Neural cell (in vitro differentiated cells): ENCODE measurements at regions not wholly inside any gene's neighbourhood (a gene's known extent, or its start where the extent isn't known, plus 50 kb on each side); places are given as distances from the start of the nearest gene placed in this dataset.

Experiments used
- EP300 ChIP-seq: fragments of 450-650 bp; conservative IDR thresholded peaks from 2 replicates; pipeline ENCODE4 v1.6.1; 2014; ENCODE audit warnings: antibody characterized with exemption, mild to moderate bottlenecking, moderate library complexity; ENCODE audit not compliant: poor library complexity, severe bottlenecking
- EZH2 ChIP-seq: fragments of 200-600, 300-800 bp; shearing (Covaris generic), sonication (generic); IDR thresholded peaks from 2 replicates; pipeline ENCODE4 v1.6.1; 2014; ENCODE audit warnings: antibody characterized with exemption, low read length, borderline replicate concordance, mild to moderate bottlenecking; ENCODE audit not compliant: insufficient read depth, poor library complexity, severe bottlenecking
- MXI1 ChIP-seq: fragments of 450-650 bp; conservative IDR thresholded peaks from 2 replicates; pipeline ENCODE4 v1.6.1; 2014; ENCODE audit warnings: antibody characterized with exemption, mild to moderate bottlenecking; ENCODE audit not compliant: poor library complexity, severe bottlenecking
- POLR2AphosphoS5 ChIP-seq: IDR thresholded peaks from 2 replicates; pipeline ENCODE4 v1.6.1; 2012
- RAD21 ChIP-seq: fragments of 450-650 bp; conservative IDR thresholded peaks from 2 replicates; pipeline ENCODE4 v1.6.1; 2014; ENCODE audit warnings: antibody characterized with exemption, mild to moderate bottlenecking, moderate library complexity
- TAF1 ChIP-seq: IDR thresholded peaks from 2 replicates; pipeline ENCODE4 v1.6.1; 2012; ENCODE audit warnings: low read depth
- TF ChIP-seq, protein P1 (sequence below): fragments of 450-650 bp; IDR thresholded peaks from 2 replicates; pipeline ENCODE4 v1.5.1; 2014; ENCODE audit warnings: antibody characterized with exemption, mild to moderate bottlenecking, moderate library complexity; ENCODE audit not compliant: poor library complexity, severe bottlenecking
- TF ChIP-seq, protein P2 (sequence below): IDR thresholded peaks from 2 replicates; pipeline ENCODE4 v1.6.1; 2012; ENCODE audit warnings: borderline replicate concordance

DNA sequence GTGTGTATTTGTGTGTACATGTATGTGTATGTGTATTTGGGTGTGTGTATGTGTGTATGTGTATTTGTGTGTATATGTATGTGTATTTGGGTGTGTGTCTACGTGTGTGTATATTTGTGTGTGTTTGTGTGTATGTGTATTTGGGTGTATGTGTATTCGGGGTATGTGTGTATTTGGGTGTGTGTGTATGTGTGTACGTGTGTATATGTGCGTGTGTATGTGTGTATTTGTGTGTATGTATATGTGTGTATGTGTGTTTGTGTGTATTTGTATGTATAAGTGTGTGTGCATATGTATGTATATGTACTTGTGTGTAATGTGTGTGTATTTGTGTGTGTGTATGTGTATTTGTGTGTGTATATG lies 62.0 kb downstream of the HAPSTR1 start:
- TF ChIP-seq POLR2AphosphoS5 = no peak
- TF ChIP-seq, protein P1, sequence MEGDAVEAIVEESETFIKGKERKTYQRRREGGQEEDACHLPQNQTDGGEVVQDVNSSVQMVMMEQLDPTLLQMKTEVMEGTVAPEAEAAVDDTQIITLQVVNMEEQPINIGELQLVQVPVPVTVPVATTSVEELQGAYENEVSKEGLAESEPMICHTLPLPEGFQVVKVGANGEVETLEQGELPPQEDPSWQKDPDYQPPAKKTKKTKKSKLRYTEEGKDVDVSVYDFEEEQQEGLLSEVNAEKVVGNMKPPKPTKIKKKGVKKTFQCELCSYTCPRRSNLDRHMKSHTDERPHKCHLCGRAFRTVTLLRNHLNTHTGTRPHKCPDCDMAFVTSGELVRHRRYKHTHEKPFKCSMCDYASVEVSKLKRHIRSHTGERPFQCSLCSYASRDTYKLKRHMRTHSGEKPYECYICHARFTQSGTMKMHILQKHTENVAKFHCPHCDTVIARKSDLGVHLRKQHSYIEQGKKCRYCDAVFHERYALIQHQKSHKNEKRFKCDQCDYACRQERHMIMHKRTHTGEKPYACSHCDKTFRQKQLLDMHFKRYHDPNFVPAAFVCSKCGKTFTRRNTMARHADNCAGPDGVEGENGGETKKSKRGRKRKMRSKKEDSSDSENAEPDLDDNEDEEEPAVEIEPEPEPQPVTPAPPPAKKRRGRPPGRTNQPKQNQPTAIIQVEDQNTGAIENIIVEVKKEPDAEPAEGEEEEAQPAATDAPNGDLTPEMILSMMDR = no peak
- no peak for TF ChIP-seq TAF1
- no peak for TF ChIP-seq EZH2
- TF ChIP-seq EP300 = no peak
- TF ChIP-seq MXI1 = no peak
- TF ChIP-seq, protein P2, sequence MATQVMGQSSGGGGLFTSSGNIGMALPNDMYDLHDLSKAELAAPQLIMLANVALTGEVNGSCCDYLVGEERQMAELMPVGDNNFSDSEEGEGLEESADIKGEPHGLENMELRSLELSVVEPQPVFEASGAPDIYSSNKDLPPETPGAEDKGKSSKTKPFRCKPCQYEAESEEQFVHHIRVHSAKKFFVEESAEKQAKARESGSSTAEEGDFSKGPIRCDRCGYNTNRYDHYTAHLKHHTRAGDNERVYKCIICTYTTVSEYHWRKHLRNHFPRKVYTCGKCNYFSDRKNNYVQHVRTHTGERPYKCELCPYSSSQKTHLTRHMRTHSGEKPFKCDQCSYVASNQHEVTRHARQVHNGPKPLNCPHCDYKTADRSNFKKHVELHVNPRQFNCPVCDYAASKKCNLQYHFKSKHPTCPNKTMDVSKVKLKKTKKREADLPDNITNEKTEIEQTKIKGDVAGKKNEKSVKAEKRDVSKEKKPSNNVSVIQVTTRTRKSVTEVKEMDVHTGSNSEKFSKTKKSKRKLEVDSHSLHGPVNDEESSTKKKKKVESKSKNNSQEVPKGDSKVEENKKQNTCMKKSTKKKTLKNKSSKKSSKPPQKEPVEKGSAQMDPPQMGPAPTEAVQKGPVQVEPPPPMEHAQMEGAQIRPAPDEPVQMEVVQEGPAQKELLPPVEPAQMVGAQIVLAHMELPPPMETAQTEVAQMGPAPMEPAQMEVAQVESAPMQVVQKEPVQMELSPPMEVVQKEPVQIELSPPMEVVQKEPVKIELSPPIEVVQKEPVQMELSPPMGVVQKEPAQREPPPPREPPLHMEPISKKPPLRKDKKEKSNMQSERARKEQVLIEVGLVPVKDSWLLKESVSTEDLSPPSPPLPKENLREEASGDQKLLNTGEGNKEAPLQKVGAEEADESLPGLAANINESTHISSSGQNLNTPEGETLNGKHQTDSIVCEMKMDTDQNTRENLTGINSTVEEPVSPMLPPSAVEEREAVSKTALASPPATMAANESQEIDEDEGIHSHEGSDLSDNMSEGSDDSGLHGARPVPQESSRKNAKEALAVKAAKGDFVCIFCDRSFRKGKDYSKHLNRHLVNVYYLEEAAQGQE = no peak
- no peak for TF ChIP-seq RAD21
